ENCODE measurements at regions not wholly inside any gene's neighbourhood (a gene's known extent, or its start where the extent isn't known, plus 50 kb on each side); places are given as distances from the start of the nearest gene placed in this dataset.

DNA sequence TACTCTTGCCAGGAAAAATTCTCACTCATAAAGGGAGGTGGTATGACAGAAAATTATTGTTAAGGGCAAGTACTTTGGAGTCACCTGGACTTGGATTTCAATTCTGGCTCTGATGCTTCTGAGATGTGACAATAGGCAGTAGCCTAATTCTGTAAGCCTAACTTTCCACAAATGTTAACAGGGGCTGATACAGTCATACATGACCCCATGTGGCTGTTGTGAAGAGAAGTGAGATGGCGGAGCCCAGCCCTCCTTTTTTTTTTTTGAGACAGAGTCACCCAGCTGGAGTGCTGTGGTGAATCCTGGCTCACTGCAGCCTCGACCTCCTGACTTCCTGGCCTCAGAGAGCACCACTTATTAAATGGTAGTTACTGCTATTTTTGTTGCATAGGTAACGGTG is 54.4 kb upstream of the IRF2 start:
- DNase-seq (ENCODE audit: low read depth in 1 of 2, low spot score in 1 of 2): no peak

DNA sequence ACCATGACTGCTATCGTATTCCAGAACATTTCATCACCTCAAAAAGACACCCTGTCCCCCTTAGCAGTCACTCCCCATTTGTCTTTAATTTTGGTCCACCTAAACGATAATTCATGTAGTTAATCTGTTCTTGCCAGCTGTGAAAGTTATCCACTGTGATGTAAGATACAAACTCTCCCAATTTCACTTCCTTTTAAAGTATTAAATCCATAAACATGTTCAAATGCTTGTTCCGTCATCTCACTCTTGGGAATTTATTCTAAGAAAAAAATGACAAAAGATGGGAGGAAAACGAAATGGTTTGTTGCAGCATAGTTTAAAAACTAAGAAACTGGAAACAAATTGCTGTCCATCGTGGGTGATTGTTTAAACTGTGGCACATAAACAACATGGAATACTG is 53.7 kb upstream of the IRF2 start:
- DNase-seq (ENCODE audit: low read depth in 1 of 2, low spot score in 1 of 2): no peak

DNA sequence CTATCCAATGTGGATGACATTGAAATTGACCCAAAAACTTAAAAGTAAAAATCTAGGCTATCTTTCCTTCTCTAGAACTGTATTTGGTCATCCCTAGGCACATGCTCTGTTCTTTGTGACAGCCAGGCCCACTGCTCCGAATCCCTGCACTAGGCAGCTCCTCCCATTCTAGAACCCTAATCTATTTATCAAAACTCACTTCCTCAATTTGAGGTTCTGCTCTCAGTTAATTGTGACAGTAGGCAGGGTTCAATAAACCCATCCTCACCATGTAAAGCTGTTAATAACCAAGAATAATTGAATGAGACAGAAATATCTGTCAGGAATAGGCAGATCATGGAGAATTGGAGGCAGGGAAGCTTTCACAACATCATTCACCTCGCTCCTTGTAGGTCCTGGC is 51.9 kb upstream of the IRF2 start:
- no peak for DNase-seq (ENCODE audit: low read depth in 1 of 2, low spot score in 1 of 2)
